NOMO-1 treated with DMSO at 0.1 percent for 48 hours (cell line): ENCODE measurements at regions not wholly inside any gene's neighbourhood (a gene's known extent, or its start where the extent isn't known, plus 50 kb on each side); places are given as distances from the start of the nearest gene placed in this dataset.
"Not testable (repeated sequence)": the region's sequence is repeated elsewhere in the genome, so short reads cannot be mapped to it uniquely, and the experiment has no call there.

Experiments
- DNase-seq: peaks from one replicate; lab custom pipeline; 2025; ENCODE audit not compliant: unreplicated experiment; lab: John Stamatoyannopoulos, UW

GRCh38 chr4:147222906-147223305 lies 258.0 kb upstream of the EDNRA start:
- DNase-seq = no peak

- no peak for DNase-seq
Measured at GRCh38 chr4:147223576-147223975, 257.3 kb upstream of the EDNRA start.

GRCh38 chr4:147236806-147237205 lies 244.1 kb upstream of the EDNRA start:
- no peak for DNase-seq

GRCh38 chr4:147244786-147245185 lies 236.1 kb upstream of the EDNRA start:
- no peak for DNase-seq

DNA sequence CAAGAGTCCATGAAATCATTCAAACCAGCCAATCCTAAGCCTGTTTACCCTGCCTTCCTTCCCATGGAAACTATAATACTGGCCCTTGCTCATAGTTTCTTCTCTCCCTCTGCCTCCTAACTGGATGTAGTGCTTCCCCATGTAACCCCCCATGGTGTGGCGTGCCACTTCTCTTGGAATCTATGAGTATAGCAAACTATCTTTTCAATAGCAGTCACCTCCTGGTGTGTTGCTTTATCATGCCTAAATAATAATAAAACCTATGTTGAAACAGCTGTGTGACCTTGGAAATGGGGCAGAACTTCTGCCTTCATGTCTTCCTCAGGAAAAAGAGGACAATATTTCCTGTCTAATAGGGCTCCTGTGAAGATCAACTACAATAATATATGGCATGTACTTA lies 234.8 kb upstream of the EDNRA start:
- DNase-seq = no peak

DNA sequence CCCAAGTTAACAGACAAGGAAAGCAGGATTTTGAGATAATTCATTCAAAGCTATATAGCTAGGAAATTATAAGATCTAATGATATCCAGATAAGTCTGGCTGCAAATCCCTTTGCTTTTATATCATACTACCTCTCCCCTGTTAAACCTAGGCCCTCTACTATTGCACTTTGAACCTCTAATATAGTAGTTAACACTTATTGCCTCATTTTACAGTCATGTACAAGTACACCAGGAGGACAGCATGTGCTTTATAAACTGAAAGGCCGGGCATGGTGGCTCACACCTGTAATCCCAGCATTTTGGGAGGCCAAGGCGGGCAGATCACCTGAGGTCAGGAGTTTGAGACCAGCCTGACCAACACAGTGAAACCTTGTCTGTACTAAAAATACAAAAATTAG lies 234.4 kb upstream of the EDNRA start:
- DNase-seq = not testable (repeated sequence)

GRCh38 chr4:147247579-147247978 lies 233.3 kb upstream of the EDNRA start:
- no peak for DNase-seq

DNA sequence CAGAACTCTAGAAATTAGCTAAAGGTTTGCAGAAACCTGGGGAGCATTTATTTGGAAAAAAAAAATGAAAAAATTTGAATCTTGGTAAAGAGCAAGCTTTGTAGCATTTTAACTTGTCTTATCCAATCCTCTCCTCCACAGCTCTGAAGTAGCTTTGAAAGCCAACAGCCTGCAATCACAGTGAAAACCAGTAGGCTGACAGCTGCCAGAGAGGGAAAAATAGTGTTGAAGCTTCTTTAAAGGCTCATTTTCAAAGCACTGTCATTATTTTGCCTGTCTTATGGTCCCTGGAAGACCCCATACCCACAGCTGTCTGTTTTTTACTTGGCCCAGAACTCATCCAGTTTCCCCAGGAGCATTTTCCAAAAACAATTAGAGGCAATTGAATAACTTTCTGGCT lies 230.8 kb upstream of the EDNRA start:
- DNase-seq = no peak

GRCh38 chr4:147255268-147255667 lies 225.6 kb upstream of the EDNRA start:
- not testable (repeated sequence) for DNase-seq

GRCh38 chr4:147259271-147259670 lies 221.6 kb upstream of the EDNRA start:
- not testable (repeated sequence) for DNase-seq

DNA sequence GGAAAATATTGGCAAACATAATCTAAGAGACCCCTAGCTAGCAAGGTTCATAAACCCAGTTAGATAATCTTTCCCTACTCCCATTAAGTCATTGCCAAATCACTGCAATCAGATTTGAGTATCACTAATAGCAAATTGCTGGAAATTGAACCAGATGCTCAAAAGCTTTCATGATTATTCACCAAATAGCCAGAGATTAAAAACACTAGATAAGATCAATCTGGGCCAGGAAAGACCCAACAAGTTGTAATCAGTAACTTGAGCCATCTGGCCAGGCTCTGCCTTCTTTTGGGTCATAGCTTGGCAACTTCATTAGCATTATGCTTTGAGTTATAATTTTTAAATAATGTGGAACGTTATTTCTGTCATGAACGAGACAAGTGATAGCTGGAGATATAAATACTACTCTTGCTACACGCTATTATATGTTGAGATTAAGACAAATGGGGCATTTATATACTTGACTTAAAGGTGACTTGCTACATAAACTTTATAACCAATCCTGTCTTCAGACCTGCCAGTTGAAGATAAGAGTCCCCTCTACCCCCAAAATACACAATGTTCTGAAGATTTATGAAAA lies 196.6 kb upstream of the EDNRA start:
- DNase-seq = no peak

DNA sequence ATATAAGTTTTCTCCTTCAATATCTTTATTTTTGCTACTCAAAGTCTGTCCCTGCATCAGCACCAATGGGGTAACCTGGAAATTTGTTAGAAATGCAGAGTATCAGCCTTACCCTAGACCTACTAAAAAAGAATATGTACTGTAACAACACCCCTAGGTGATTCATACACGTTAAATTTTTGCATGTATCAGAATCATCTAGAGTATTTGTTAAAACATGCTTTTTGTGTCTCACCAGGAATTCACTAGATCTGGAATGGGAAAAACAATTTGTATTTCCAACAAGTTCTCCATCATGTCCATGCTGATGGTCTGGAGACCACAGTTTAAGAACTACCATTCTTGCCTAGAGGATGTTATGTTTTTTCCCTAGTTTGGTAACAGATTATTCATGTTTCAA lies 196.0 kb upstream of the EDNRA start:
- DNase-seq = no peak

DNA sequence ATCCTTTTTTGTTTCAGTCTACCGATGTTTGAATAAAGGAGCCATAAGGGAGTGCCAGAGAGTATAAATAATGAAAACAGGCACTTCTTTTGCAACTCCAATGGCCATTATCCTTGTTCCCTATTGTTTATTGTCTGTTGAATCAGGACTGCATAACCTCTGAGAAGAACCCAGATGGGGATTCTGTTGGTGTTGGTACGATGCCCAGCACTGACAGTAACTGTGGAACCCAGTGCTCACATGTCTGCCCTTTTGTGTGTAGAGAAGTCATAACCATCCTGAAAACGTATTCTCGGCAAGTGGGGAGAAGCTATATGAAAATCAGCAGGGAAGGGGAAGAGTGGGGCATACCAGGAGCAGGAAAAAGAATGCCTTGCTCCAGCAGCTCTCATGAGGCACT lies 195.1 kb upstream of the EDNRA start:
- no peak for DNase-seq

GRCh38 chr4:147286846-147287587 lies 193.9 kb upstream of the EDNRA start:
- DNase-seq = no peak

DNA sequence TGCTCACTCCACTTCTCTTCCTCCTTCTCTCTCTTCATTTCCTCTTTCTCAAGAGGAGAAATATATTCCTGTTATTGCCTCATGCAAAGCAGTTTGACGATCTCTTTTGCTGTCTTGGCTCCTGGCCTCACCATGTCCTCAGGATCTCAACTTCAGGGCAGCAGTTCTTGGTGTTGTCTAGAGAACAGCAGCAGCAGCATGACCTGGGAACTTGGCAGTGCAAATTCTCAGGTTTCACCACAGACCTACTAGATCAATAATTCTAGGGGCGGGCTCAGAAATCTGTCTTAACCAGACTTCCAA lies 193.4 kb upstream of the EDNRA start:
- DNase-seq = peak; percentile 39

DNA sequence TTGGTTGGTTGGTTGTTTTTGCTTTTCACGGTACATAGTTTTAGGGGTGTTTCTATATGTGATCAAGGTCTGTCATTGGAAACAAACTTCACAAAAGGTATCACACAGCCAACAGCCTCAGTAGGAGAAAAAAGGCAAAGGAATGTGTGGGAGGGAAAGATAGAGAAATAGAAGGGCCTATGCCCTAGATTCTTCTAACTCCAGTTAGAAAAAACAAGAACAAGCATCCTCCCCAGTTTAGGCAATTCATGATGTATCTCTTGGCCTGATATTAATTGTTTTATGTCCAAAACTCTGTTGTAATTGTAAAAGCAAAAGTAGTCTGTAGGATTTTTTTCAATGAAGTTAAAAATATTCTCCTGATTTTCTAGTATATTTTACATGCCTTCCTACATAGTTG lies 192.4 kb upstream of the EDNRA start:
- no peak for DNase-seq

GRCh38 chr4:147289181-147289580 lies 191.7 kb upstream of the EDNRA start:
- DNase-seq = no peak

DNA sequence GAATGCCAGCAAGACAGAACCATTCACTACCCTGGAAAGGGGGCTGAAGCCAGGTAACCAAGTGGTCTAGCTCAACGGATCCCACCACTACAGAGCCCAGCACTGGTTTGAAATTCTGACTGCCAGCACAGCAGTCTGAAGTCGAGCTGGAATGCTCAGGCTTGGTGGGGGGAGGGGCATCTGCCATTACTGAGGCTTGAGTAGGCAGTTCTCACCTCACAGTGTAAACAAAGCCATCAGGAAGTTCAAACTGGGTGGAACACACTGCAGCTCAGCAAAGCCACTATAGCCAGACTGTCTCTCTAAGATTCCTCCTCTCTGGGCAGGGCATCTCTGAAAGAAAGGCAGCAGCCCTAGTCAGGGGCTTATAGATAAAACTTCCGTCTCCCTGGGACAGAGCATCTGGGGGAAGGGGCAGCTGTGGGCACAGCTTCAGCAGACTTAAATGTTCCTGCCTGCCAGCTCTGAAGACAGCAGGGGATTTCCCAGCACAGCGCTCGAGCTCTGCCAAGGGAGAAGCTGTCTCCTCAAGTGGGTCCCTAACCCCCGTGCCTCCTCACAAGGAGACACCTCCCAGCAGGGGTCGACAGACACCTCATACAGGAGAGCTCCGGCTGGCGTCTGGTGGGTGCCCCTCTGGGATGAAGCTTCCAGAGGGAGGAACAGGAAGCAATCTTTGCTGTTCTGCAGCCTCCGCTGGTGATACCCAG lies 188.1 kb upstream of the EDNRA start:
- DNase-seq = not testable (repeated sequence)

DNA sequence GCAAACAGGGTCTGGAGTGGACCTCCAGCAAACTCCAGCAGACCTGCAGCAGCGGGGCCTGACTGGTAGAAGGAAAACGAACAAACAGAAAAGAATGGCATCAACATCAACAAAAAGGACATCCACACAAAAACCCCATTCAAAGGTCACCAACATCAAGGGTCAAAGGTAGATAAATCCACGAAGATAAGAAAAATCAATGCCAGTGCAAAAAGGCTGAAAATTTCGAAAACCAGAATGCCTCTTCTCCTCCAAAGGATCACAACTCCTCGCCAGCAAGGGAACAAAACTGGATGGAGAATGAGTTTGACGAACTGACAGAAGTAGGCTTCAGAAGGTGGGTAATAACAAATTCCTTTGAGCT lies 187.6 kb upstream of the EDNRA start:
- not testable (repeated sequence) for DNase-seq

GRCh38 chr4:147299205-147299604 lies 181.7 kb upstream of the EDNRA start:
- no peak for DNase-seq

DNA sequence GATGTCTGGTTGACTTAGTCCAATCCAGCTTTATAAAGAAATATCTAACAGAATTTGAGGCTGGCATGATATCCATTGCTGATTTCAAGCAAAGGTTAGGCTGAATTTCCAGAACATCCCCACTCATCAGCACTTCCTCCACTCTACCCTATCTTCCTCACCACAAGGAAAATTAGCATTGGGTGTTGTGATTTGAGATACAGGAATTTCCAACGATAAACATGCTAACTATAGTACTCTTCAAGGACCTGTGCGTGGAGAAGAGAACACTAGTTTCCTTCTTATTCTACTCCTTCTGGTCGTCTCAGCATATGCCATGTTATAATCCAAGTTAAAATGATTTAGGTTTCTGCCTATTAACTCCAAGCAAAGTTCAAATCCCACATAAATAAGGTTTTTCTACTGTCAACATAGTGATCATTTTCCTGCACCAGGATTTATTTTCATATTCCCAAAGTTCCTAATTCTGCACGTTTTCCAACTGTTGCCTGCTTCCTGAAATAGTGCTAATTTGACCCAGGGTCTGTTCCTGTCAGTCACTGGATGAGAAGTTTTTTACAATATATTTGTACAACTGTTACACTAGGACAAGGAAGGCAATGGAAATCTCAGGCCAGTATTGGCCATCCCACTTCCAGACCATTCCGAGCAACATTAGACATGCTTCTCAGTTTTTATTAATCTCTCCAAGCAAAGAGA lies 177.6 kb upstream of the EDNRA start:
- no peak for DNase-seq

GRCh38 chr4:147303873-147304229 lies 177.0 kb upstream of the EDNRA start:
- no peak for DNase-seq
